Heart left ventricle (tissue), 16 donors: ENCODE measurements at regions not wholly inside any gene's neighbourhood (a gene's known extent, or its start where the extent isn't known, plus 50 kb on each side); places are given as distances from the start of the nearest gene placed in this dataset.
"Not testable (repeated sequence)": the region's sequence is repeated elsewhere in the genome, so short reads cannot be mapped to it uniquely, and the experiment has no call there.

Experiments used
- ATAC-seq, 4 donors: fragments of 200-7000 bp; cut with Tn5 transposase; one replicate each; pipeline ENCODE4 v1.9.1; 2020 to 2022; ENCODE audit warnings: moderate library complexity in 4 of 4, mild to moderate bottlenecking in 3 of 4, moderate number of reproducible peaks in 1 of 4
- DNase-seq, 5 donors: peaks; one replicate each; pipeline ENCODE4 v3.0.0-alpha.2; 2020
- H3K27ac ChIP-seq, 12 donors: fragments of 200-600 bp; sonication (generic) in 4 of 12; one replicate each; pipeline versions ENCODE4 v1.5.0 to v1.8.0; 2016 to 2022; ENCODE audit warnings: mild to moderate bottlenecking in 2 of 12
- H3K27me3 ChIP-seq, 9 donors: fragments of 200-600 bp; sonication (generic) in 2 of 9; one replicate each; pipeline versions ENCODE4 v1.5.1 to v1.8.0; 2016 to 2022; ENCODE audit warnings: mild to moderate bottlenecking in 3 of 9
- H3K36me3 ChIP-seq, 9 donors: fragments of 200-600 bp; sonication (generic) in 2 of 9; one replicate each; pipeline versions ENCODE4 v1.5.0 to v1.8.0; 2018 to 2022; ENCODE audit warnings: mild to moderate bottlenecking in 2 of 9
- H3K4me1 ChIP-seq, 12 donors: fragments of 200-600 bp; sonication (generic) in 4 of 12; one replicate each; pipeline versions ENCODE4 v1.5.0 to v1.8.0; 2016 to 2022; ENCODE audit warnings: mild to moderate bottlenecking in 3 of 12
- H3K4me3 ChIP-seq, 12 donors: fragments of 200-600 bp; sonication (generic) in 4 of 12; one replicate each; pipeline versions ENCODE4 v1.5.0 to v1.8.0; 2017 to 2022; ENCODE audit warnings: mild to moderate bottlenecking in 9 of 12, moderate library complexity in 4 of 12
- H3K9me3 ChIP-seq, 12 donors: fragments of 200-600 bp; sonication (generic) in 4 of 12; one replicate each; pipeline versions ENCODE4 v1.5.0 to v1.8.0; 2016 to 2022; ENCODE audit warnings: mild to moderate bottlenecking in 1 of 12
- CTCF ChIP-seq, 12 donors: fragments of 200-600 bp; sonication (generic) in 4 of 12; IDR thresholded peaks; one replicate each; pipeline versions ENCODE4 v1.5.0 to v1.8.0; 2018 to 2022; ENCODE audit warnings: antibody characterized with exemption in 12 of 12, mild to moderate bottlenecking in 5 of 12
- POLR2A ChIP-seq, 2 donors: fragments of 450-650 bp; IDR thresholded peaks; one replicate each; pipeline ENCODE4 v1.6.1; 2017; ENCODE audit warnings: antibody characterized with exemption in 2 of 2, mild to moderate bottlenecking in 2 of 2, moderate library complexity in 2 of 2
- WGBS, 4 donors: extraction: QIAGEN DNeasy Blood & Tissue Kit in 2 of 4; methylation state at CpG; one replicate each; pipeline versions ENCODE4 v1.1.5 to v1.1.7; 2013 to 2018; 5-methylcytosine and 5-hydroxymethylcytosine counted together
- intact Hi-C, 10 donors: fragments of 100-400 bp; cut with DNase I; formaldehyde crosslinking; loops; one replicate each; pipeline versions ENCODE4 v1.11.1 to v1.14.2; 2022
- donor health status: ischemic (EF 13 %, LVEDD 7.1; RV severe dilation, severe dysfunction).
- donor health status: healthy with polysubstance abuse.
- donor health status: DM: no; HTN: yes; CAD: no.
- donor health status: DM: no; HTN: no; CAD: no.
- donor health status: ischemic (EF 25% LVEDD 6.9; RV normal size, moderate dysfunction).
- donor health status: ischemic (EF 25% LVEDD 5.7; RV mildly dilated, moderate dysfunction).
- donor health status: healthy.
- donor health status: DM: yes; HTN: yes; CAD: no.
- donor health status: ischemic (EF 35%, LVEDD 5.7; RV mildly dilated, moderate dysfunction).
- donor health status: nonischemic (EF 11% LVEDD 7.7; RV severe dilation, severe dysfunction).
- donor health status: DM: yes; HTN: yes; CAD: no.
- donor health status: PGD.
- donor health status: ischemic (EF 29% LVEDD 5.4; RV normal size, mild dysfunction).
- donor health status: nonischemic (EF 23%, LVEDD 6.1; RV moderate dilation, normal function).

GRCh38 chr11:50298182-50298988 is 265.7 kb downstream of the OR4C45 start:
- DNase-seq (peak in 1 of 5 donors; percentile 30), ATAC-seq (peak in 1 of 4 donors; percentile 81)
- 69 to 74% (median 69%) methylated on average over 39 to 59 of the region's 59 CpGs for WGBS, 4 donors

GRCh38 chr11:50330723-50331122 is 298.0 kb downstream of the OR4C45 start:
- H3K27me3 ChIP-seq, ATAC-seq, DNase-seq, H3K4me1 ChIP-seq, intact Hi-C loops, H3K4me3 ChIP-seq, H3K36me3 ChIP-seq, H3K27ac ChIP-seq: not testable (repeated sequence)
- WGBS, 4 donors = 45 to 51% (median 50%) methylated on average over 2 of the region's 2 CpGs
- H3K9me3 ChIP-seq = peaks cover 0 to 30% (median 11%) of the 10 kb centered on the region in 12 donors

More at GRCh38 chr11:50298182-50298988, 265.7 kb downstream of the OR4C45 start:
- Histone ChIP-seq H3K27me3 (no peaks in the 10 kb centered on the region), H3K4me3 (no peak overlapping the region), H3K4me1 (no peaks in the 10 kb centered on the region), H3K27ac (no peak overlapping the region), H3K9me3 (peaks cover 0 to 17% (median 2%) of the 10 kb centered on the region in 12 donors), H3K36me3 (no peaks in the 10 kb centered on the region)
- no peak for TF ChIP-seq POLR2A (IDR thresholded peaks at IDR 0.05)
- TF ChIP-seq CTCF (IDR thresholded peaks at IDR 0.05) = no peak
- intact Hi-C loops = no loop called here

GRCh38 chr11:50333861-50334260 is 301.2 kb downstream of the OR4C45 start:
- no peak for TF ChIP-seq CTCF (IDR thresholded peaks at IDR 0.05)
- TF ChIP-seq POLR2A (IDR thresholded peaks at IDR 0.05) = no peak
- Histone ChIP-seq H3K27ac (no peak overlapping the region), H3K9me3 (peaks cover 0 to 16% (median 7%) of the 10 kb centered on the region in 12 donors), H3K27me3 (no peaks in the 10 kb centered on the region), H3K4me1 (peaks cover 0 to 4% (median 0%) of the 10 kb centered on the region in 12 donors), H3K36me3 (no peaks in the 10 kb centered on the region), H3K4me3 (no peak overlapping the region)
- intact Hi-C loops = no loop called here
- peak in 1 of 4 donors; percentile 30 for ATAC-seq
- WGBS, 4 donors = 57 to 81% (median 70%) methylated on average over 4 of the region's 4 CpGs
- DNase-seq = no peak

- DNase-seq (peak in 2 of 5 donors; percentile 31 to 36), ATAC-seq (peak; percentile 89 to 95 (median 94))
- H3K27ac ChIP-seq = peak overlapping the region in 1 of 12 donors; percentile 43
- H3K9me3 ChIP-seq, H3K4me3 ChIP-seq, intact Hi-C loops, H3K36me3 ChIP-seq, H3K4me1 ChIP-seq, H3K27me3 ChIP-seq: not testable (repeated sequence)
- 0% methylated on average over 1 of the region's 1 CpG; no CpG with 5 or more reads in 1 of the 4 donors for WGBS, 4 donors
These were observed 304.8 kb downstream of the OR4C45 start for GRCh38 chr11:50337432-50337831.

- H3K9me3 ChIP-seq, ATAC-seq, H3K4me1 ChIP-seq, H3K27ac ChIP-seq, DNase-seq, intact Hi-C loops, H3K36me3 ChIP-seq, H3K4me3 ChIP-seq, H3K27me3 ChIP-seq: not testable (repeated sequence)
- no CpG with 5 or more reads among the region's 3 CpGs for WGBS, 4 donors
These were observed 315.3 kb downstream of the OR4C45 start for GRCh38 chr11:50348018-50348417.
